Ascending aorta (tissue), 2 donors: ENCODE measurements at regions not wholly inside any gene's neighbourhood (a gene's known extent, or its start where the extent isn't known, plus 50 kb on each side); places are given as distances from the start of the nearest gene placed in this dataset.
"Not testable (repeated sequence)": the region's sequence is repeated elsewhere in the genome, so short reads cannot be mapped to it uniquely, and the experiment has no call there.

Source experiments
- DNase-seq, 2 donors: peaks; one replicate each; pipeline ENCODE4 v3.0.0-alpha.2; 2019; ENCODE audit warnings: low spot score in 2 of 2
- H3K27ac ChIP-seq, 2 donors: fragments of 200-600 bp; sonication (generic); one replicate each; pipeline ENCODE4 v1.5.1; 2016 to 2017; ENCODE audit warnings: mild to moderate bottlenecking in 1 of 2
- H3K27me3 ChIP-seq: fragments of 200-600 bp; sonication (generic); one replicate; pipeline ENCODE4 v1.5.1; 2017
- H3K36me3 ChIP-seq, 2 donors: fragments of 200-600 bp; sonication (generic); one replicate each; pipeline ENCODE4 v1.5.1; 2016
- H3K4me1 ChIP-seq, 2 donors: fragments of 200-600 bp; sonication (generic); one replicate each; pipeline ENCODE4 v1.5.1; 2016 to 2017; ENCODE audit warnings: mild to moderate bottlenecking in 1 of 2
- H3K4me3 ChIP-seq, 2 donors: fragments of 200-600 bp; sonication (generic); one replicate each; pipeline ENCODE4 v1.5.1; 2016 to 2017; ENCODE audit warnings: mild to moderate bottlenecking in 1 of 2
- H3K9me3 ChIP-seq, 2 donors: fragments of 200-600 bp; sonication (generic); one replicate each; pipeline ENCODE4 v1.5.1; 2016
- intact Hi-C: fragments of 100-400 bp; cut with DNase I; formaldehyde crosslinking; loops from one replicate; pipeline ENCODE4 v1.15.1; 2023
- TF ChIP-seq, protein P1 (sequence below), 3 experiments: fragments of 200-600 bp in 2 of 3; fragments of 450-650 bp in 1 of 3; sonication (generic) in 2 of 3; IDR thresholded peaks; one replicate each; pipeline ENCODE4 v1.5.1; 2016 to 2019; ENCODE audit warnings: antibody characterized with exemption in 3 of 3, mild to moderate bottlenecking in 1 of 3, moderate library complexity in 1 of 3

DNA sequence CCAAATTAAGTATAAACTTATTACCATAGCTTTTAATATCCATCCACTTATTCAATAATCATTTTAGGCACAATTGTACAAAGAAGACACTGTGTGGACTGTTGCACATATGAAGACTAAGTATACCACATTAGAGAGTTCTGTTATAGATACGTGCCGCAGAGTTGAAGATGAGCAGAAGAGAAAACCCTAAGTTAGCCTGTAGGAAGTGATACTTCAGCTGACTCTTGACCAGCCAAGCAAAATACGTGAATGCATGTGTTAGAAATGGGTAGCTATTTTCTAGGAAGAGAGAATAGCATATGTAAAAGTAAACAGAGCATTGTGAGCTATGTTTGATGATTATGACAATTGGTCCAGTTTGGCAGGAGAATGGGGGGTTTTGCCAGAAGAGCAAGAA lies 272.0 kb upstream of the ATP11B start:
- Histone ChIP-seq H3K27ac (no peak overlapping the region), H3K9me3 (no peaks in the 10 kb centered on the region), H3K4me3 (no peak overlapping the region), H3K36me3 (no peaks in the 10 kb centered on the region), H3K4me1 (no peaks in the 10 kb centered on the region), H3K27me3 (no peaks in the 10 kb centered on the region)
- intact Hi-C loops: no loop called here
- DNase-seq: no peak
- TF ChIP-seq, protein P1, sequence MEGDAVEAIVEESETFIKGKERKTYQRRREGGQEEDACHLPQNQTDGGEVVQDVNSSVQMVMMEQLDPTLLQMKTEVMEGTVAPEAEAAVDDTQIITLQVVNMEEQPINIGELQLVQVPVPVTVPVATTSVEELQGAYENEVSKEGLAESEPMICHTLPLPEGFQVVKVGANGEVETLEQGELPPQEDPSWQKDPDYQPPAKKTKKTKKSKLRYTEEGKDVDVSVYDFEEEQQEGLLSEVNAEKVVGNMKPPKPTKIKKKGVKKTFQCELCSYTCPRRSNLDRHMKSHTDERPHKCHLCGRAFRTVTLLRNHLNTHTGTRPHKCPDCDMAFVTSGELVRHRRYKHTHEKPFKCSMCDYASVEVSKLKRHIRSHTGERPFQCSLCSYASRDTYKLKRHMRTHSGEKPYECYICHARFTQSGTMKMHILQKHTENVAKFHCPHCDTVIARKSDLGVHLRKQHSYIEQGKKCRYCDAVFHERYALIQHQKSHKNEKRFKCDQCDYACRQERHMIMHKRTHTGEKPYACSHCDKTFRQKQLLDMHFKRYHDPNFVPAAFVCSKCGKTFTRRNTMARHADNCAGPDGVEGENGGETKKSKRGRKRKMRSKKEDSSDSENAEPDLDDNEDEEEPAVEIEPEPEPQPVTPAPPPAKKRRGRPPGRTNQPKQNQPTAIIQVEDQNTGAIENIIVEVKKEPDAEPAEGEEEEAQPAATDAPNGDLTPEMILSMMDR (IDR thresholded peaks at IDR 0.05): no peak

DNA sequence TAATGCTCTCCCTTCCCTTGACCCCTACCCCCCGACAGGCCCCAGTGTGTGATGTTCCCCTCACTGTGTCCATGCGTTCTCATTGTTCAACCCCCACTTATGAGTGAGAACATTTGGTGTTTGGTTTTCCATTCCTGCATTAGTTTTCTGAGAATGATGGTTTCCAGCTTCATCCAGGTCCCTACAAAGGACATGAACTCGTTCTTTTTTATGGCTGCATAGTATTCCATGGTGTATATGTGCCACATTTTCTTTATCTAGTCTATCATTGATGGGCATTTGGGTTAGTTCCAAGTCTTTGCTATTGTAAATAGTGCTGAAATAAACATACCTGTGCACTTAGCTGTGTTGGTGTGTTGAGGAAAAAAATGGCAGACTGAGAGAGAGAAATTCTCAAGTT lies 269.9 kb upstream of the ATP11B start:
- DNase-seq, intact Hi-C loops, H3K27ac ChIP-seq, H3K4me1 ChIP-seq, H3K9me3 ChIP-seq, H3K27me3 ChIP-seq, H3K4me3 ChIP-seq, H3K36me3 ChIP-seq: not testable (repeated sequence)

DNA sequence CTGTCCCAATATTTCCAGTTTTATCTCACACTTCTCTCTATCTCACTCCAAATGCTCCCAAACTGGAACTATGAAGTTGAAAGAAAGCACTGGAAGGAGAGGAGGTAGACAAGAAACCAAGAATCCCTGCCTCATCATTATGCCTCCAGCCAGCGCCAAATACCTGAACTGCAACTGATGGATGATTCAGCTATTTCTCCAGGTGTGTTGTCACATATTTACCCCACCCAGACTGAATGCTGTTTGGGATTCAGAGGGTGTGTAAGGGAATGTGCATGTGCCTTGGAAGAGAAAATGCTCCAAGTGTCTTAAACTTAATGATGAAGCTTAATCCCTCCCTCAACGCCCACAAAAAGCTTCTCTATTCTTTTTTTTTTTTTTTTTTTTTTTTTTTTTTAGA lies 269.5 kb upstream of the ATP11B start:
- TF ChIP-seq, protein P1 (IDR thresholded peaks at IDR 0.05): no peak
- Histone ChIP-seq H3K4me3 (no peak overlapping the region), H3K36me3 (no peaks in the 10 kb centered on the region), H3K27ac (no peak overlapping the region), H3K9me3 (no peaks in the 10 kb centered on the region), H3K27me3 (no peaks in the 10 kb centered on the region), H3K4me1 (no peaks in the 10 kb centered on the region)
- intact Hi-C loops: no loop called here
- no peak for DNase-seq

DNA sequence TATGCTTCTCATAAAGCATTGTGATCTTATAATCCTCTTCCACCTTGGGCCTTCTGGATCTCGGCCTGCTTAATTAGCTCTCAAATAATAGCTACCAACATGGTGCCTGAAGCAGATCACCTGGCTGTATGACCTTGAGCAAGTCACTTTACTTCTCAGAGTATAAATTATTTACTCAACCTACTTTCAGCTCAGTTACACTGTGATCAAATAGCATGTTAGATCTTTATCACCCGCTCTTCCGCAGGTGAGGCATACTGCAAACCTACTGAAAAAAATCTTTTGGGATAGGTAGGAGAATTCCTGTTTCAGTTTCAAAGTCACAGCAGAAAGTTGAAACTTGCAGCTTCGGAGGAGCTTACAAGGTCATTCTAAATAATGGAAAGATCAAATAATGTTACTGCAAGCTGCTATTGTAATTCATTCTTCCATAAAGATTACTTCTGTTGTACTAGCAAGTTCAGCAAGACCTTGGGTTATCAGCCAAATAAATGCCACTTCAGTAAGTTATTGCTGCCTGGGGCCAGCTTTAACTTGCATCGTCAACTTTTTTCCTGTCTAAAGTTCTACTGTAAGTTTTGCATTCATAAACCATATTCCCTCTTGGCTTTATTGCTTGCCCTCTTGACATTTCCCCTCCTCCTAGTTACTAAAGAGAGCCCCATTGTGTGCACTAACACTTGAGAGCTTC lies 268.4 kb upstream of the ATP11B start:
- intact Hi-C loops: no loop called here
- DNase-seq: no peak
- H3K4me1 ChIP-seq: no peaks in the 10 kb centered on the region
- no peak overlapping the region for H3K4me3 ChIP-seq
- no peak overlapping the region for H3K27ac ChIP-seq
- H3K27me3 ChIP-seq: no peaks in the 10 kb centered on the region
- TF ChIP-seq, protein P1 (IDR thresholded peaks at IDR 0.05): no peak
- H3K36me3 ChIP-seq: no peaks in the 10 kb centered on the region
- H3K9me3 ChIP-seq: no peaks in the 10 kb centered on the region

DNA sequence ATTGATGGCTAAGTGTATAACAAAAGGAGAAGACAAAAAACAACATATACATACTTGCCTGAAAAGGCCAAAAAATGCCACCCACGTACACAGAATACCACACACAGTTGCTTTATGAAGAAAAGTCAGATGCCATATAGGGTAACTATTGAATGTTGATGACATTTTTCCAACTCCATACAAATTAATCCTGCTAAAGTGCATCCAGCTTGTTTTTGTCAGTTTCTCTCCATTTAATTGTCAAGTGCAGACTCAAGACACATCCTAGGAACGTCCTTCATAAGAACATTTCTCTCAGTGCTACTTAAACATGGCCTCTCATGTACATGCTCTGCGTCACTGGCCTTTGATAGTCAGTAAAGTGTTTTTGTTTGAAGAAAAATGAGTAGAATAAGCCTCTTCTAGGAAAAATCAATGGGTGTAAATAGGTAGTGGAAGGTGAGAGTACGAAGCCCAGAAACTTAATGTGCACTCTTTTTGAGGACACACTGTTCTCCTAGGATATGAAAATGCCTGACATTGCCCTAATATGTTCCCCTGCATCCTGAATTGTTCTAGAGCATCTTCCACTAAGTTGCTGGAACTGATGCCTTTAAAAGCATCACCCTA lies 267.4 kb upstream of the ATP11B start:
- Histone ChIP-seq H3K27me3 (no peaks in the 10 kb centered on the region), H3K4me3 (no peak overlapping the region), H3K9me3 (no peaks in the 10 kb centered on the region), H3K36me3 (no peaks in the 10 kb centered on the region), H3K4me1 (no peaks in the 10 kb centered on the region), H3K27ac (no peak overlapping the region)
- intact Hi-C loops: no loop called here
- DNase-seq: no peak
- TF ChIP-seq, protein P1 (IDR thresholded peaks at IDR 0.05): no peak

DNA sequence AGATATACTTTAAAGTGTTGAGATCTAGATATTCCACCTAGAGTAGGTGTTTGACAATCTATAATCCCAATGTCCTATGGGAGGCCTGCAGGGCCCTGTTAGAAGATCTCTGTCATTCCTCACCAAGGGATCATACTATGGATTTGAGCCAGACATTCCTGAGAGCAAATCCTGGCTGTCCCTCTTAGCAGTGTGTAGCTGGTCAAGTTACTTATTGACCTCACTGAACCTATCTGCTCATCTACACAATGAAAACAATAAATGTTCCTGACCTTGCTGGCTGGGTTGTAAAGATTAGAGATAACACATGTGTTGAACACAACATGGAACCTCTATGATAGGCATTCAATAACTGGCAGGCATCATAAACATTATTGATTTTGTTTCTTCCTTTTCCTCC lies 265.6 kb upstream of the ATP11B start:
- TF ChIP-seq, protein P1 (IDR thresholded peaks at IDR 0.05): no peak
- Histone ChIP-seq H3K9me3 (no peaks in the 10 kb centered on the region), H3K27ac (no peak overlapping the region), H3K36me3 (no peaks in the 10 kb centered on the region), H3K4me1 (no peaks in the 10 kb centered on the region), H3K27me3 (no peaks in the 10 kb centered on the region), H3K4me3 (no peak overlapping the region)
- DNase-seq: no peak
- intact Hi-C loops: no loop called here
